ENCODE measurements at regions not wholly inside any gene's neighbourhood (a gene's known extent, or its start where the extent isn't known, plus 50 kb on each side); places are given as distances from the start of the nearest gene placed in this dataset.
"Not testable (repeated sequence)": the region's sequence is repeated elsewhere in the genome, so short reads cannot be mapped to it uniquely, and the experiment has no call there.

DNA sequence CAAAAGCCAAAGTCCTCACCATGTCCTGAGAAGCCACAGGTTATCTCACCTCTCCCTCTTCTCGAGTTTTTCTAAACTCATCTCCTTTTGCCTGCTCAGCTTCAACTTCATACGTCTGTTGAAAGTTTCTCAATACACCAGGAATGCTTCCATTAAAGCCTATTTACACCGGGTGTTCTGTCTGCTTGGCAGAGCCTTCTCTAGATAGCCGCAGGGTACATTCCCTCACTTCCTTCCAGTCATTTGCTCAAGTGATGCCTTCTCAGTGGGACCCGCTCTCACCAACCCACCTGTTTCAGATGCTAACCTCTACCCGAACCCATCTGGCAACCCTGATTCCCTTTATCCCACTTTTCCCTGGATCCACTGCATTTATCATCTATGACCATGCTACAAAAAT, 257.0 kb upstream of the ADGRL2 start:
- no peak for DNase-seq (ENCODE audit: low read depth in 2 of 2)

DNA sequence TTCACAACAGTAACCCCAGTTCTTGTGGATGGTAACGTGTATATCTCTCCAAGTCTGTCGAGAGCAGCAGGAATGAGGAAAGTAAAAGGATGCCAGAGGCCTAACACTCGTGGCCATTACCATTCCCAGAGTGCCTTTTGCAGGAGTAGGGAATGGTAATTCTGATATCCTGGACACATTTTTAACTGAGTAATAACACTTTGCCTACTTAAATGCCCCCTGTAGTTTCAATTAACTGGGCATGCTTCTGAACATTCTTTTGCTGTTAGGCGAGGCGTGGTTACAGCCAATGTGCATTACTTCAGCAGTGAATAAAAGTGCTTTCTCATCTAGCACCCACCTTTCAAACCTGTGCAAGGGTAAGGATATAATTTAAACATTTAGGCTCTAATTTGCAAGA, 258.5 kb upstream of the ADGRL2 start:
- DNase-seq (ENCODE audit: low read depth in 2 of 2): no peak

DNA sequence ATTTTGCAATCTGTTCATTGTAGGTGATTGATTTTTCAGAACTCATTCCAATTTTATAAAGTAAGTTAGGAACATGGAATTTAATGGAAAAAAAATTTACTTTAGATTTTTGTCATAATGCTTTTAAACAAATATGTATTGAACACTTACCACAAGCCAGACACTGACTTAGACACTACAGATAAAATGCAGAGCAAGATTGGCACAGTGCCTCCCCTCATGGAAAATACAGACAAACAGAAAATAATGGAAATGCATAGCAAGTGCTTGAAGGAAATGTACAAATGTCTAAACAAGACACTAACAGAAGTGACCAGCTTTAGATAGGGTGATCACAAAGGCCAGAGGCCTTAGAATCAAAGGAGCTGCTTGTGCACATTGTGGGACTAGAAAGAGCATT, 260.5 kb upstream of the ADGRL2 start:
- no peak for DNase-seq (ENCODE audit: low read depth in 2 of 2)

DNA sequence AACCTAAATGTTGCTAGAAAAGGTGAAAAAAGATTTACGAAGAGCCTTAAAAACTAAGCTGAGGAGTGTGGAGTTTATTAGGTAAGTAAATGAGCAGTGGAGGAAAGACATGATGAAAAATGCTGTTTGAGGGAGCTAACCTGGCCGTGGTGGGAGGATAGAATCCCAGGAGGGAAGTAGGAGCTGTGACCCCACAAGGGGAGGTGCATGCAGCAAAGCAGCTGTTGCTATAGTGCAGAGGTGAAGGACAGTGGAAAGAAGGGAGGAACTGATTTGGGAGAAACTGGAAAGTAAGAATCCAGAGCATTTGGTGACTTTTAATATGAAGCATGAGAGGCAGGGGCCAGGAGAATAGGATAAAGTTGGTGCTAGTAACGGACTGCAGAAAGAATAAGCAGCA, 271.7 kb upstream of the ADGRL2 start:
- no peak for DNase-seq (ENCODE audit: low read depth in 2 of 2)

DNA sequence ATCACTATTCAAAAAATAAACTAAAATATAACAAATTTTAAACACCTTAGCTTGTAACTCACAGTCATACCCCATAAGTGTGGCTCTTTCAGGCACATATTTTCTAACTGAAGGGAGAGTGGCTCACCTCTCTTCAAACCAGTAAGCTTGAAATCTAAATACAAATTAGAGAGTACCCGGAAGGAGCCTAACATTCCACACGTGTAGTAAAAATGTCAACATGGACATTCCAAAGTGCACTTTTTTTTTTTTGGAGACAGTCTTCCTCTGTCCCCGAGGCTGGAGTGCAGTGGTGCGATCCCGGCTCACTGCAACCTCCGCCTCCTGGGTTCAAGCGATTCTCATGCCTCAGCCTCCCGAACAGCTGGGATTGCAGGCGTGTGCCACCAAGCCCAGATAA, 275.6 kb upstream of the ADGRL2 start:
- DNase-seq (ENCODE audit: low read depth in 2 of 2): no peak

DNA sequence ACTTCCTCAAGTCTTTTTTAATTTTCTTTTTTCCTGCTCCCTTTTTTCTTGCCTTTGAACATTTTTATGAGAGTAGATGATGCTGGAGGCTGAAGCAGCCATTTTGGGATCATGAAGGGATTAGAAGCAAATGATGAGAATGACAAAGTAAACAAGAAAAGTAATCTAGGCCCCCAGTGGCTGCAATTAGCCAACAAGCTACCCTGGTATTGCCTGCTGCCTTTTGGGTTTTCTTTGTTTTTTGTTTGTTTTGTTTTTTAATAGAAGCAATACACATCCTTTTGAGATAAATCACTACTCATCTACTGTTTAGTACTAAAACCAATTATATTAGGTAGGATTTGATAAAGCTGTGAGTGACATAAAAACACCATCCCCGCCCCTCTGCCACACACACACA, 280.7 kb upstream of the ADGRL2 start:
- DNase-seq (ENCODE audit: low read depth in 2 of 2): no peak

DNA sequence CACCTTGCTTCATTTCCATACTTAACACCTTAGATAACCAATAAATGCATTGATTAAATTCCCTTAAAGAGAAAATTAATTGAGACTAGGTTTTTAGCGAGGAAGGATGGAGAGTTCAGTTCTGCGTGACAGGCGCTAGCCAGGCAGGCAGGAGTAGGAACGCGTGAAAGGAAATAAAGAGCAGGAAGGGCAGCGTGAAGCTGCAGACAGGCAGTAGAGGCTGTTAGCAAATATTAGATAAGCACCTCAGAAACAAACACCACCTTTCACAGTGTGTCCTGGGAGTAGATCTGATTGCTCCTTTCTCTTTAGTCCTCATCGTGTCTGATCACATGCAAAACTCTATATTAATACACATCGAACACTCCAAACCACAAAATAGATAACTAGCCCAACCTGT, 282.7 kb upstream of the ADGRL2 start:
- no peak for DNase-seq (ENCODE audit: low read depth in 2 of 2)

DNA sequence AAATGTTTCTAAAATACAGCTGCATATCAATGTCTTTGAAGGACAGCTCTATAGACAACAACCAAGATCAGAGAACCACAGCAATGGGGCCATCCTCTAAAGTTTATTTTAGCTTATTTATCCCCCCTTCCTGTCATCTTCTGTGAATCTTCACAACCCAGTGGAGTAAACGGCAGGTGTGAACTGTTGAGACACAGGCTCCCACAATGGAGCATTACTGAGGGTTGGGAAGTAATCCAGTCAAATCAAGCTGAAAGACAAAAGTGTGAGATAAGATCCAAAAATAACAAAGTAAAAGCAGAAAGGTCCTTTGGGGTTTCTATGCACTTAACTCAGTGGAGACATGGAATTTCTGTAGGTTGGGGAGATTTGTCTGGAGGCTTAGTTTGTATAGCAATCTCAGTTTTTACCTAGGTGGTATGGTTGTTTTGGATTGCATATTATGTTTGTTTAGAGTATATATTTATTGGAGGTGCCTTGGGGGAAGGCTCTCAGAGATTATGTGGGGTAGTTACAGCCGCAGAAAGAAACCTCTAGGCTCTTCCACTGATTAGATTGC, 286.9 kb upstream of the ADGRL2 start:
- no peak for DNase-seq (ENCODE audit: low read depth in 2 of 2)

DNA sequence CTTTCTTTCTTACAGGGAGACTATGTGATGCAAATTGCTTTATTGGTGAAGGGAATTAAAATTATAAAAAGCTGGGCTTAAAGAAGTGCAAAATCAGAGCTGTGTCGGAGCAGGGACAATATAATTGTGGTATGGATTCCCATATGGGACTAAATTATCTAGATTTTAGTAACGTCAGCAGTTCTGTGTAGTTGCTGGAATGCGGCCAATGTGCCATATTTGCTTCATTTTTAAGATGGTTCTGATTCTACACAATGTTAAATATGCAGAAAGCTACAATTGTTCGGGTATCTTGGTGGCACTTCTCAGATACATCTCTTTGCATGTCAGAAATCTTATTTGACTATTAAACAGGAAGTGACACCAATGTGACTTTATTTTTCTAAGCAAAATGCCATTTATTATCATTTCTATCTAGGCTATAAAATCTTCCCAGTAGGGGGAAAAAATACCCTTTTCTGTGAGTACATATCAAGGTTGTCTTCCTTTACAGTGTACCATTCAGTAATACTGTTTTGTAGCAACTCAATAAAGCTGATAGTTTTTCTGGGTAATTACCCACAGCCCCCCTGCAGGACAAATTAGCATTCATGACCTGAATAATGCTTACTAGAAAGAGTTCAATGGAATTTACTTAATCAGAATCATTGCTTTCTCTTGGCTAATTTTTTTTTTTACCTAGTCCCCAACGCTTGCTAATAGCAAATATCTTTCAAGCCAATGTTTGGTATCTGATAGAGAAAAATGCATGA, 288.3 kb upstream of the ADGRL2 start:
- DNase-seq (ENCODE audit: low read depth in 2 of 2): no peak

DNA sequence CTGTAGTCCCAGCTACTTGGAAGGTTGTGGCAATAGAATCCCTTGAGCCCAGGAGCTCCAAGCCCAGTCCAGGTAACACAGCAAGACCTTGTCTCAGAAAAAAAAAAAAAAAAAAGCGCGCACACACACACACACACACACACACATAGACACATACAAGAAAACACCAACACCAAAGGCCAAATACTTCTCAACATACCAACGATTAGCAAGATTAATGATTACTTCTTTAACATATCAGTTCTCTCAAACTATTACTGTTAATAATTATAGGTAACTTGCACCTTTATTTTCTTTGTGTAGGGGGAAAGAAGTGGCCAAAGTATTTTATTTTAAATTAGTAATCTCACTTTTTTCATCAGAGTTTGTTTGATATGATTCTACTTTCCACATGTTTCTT, 289.5 kb upstream of the ADGRL2 start:
- DNase-seq (ENCODE audit: low read depth in 2 of 2): no peak

DNA sequence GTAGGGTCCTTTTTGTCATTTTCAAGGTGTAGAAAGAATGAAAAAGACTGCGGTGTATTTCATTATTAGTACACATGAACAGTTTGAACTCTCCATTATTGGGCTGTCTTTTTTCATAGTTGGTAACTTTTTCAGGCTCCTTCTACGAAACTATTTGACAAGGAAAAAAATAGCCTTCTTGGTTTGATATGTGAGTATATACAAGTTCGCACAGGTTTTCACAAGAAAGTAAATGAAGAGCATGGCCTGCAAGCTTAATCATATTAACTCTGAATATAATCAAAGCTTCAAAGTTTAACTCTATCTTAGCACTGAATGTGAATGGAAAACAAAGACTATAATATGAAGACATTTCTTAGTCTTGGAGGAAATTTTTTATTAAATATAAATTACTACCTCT, 290.0 kb upstream of the ADGRL2 start:
- DNase-seq (ENCODE audit: low read depth in 2 of 2): no peak

DNA sequence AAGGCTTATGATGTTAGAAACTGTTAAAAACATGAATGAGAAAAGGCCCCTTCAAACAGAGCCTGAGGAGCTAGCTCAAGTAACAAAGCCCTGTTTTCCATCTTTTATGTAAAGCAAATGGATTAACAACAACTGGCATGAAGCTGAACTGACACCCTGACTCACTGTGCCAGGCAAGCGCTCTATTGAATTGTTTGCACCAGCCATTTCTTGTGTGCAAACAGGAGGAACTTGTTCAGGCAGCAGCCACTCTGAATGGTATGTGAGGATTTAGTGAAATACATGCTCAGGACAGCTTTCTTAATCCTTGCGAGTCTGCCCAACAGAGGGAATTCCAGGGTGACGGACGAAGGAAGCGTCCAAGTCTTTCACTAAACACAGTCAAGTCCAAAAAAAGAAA, 291.1 kb upstream of the ADGRL2 start:
- DNase-seq (ENCODE audit: low read depth in 2 of 2): no peak

DNA sequence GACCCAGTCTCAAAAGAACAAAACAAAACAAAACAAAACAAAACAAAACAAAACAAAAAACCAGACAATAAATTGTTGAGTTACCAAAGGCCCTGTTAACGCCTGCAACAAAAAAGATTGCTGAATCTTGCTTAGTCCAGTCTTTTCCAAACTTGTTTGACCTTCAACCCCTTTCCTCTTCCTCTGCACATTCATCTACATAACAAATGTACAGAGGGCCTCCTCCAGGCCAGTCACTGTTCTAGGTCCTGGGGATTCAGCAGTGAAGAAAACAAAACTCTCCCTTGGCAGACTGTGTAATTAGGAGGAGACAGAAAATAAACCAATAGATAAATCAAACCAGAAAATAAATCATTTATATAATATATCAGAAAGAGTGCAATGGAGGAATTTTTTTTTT, 294.0 kb upstream of the ADGRL2 start:
- DNase-seq (ENCODE audit: low read depth in 2 of 2): no peak

DNA sequence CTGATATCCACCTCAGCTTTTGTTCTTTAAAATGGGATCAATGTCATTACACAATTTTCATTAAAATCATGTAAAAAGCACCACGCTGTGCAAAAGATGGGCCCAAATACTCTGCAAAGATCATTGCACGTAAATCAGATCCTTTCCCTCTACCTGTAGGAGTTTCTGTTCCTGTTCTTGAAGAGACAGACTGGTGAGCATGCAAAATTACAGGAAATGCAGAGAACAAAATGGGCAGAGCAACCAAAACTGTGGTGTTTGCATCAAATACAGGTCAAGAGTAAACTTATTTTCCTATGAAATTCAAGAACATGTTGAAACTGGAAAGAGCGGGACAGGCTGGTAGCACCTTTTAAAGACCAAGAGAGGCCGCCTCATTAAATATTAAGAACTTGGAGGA, 294.9 kb upstream of the ADGRL2 start:
- no peak for DNase-seq (ENCODE audit: low read depth in 2 of 2)

DNA sequence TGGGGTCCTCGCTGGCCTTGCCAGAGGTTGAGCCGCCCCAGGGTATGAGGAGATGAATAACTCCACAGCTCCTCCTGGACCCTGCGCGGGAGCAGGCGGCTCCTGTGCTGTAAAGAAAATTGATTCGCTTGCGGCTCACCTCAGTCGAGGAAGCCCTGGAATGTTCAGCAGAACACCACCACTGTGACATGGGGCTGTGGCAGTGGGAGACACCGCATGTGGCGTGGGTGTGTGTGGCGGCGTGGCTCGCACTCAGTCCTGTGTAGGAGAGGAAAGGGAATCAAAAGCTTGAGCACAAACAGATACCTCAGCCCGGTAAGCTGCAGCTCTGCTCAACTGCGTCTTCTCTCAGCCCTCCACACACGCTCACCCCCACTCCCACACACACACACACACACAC, 295.9 kb upstream of the ADGRL2 start:
- DNase-seq (ENCODE audit: low read depth in 2 of 2): not testable (repeated sequence)

DNA sequence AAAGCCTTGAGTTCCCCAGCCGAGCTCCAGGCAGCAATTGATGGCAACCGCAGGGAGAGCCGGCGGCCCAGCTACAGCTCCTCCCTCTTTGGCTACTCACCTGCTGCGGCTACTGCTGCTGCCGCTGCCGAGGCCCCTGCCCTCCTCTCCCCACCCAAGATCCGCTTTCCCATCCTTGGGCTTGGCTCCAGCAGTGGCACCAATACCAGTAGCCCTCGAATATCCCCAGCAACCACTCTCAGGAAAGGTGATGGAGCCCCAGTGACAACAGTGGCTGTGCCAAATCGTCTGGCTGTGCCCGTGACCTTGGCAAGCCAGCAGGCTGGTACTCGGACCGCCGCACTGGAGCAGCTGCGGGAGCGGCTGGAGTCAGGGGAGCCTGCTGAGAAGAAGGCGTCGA, 298.0 kb upstream of the ADGRL2 start:
- not testable (repeated sequence) for DNase-seq (ENCODE audit: low read depth in 2 of 2)

DNA sequence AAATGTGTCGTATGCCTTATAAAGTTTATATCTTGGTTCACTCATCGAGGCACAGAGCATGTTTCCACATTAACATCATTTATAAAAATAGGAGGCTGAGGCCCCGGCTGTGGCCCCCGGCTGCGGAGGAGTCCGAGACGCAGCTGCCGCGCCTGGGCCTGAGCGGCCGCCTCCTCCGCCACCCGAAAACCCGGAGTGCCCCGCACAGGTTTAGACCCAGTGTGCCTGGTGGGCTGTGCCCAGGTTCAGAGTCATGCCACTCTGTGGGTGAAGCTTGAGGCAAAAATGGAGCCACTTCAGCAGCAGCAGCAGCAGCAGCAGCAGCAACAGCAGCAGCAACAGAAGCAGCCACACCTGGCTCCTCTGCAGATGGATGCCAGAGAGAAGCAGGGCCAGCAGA, 299.2 kb upstream of the ADGRL2 start:
- not testable (repeated sequence) for DNase-seq (ENCODE audit: low read depth in 2 of 2)

DNA sequence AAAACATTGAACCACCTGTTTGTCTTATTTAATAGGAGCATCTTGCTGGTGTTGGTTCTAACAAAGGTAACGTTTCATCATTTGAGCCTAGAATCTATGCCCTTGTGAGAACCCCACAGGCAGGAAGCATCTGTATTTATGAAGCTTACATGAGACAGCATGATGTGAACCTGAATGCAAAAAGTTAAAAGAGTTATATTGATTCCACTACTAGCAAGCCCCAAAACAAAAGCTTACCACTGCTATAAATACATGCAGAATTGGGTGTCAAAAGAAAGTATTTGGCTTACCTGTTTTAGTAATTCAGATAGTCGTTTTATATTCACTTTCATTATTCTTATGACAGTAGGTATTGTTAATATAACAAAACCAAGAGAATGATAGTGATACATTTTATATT, 301.2 kb upstream of the ADGRL2 start:
- no peak for DNase-seq (ENCODE audit: low read depth in 2 of 2)

DNA sequence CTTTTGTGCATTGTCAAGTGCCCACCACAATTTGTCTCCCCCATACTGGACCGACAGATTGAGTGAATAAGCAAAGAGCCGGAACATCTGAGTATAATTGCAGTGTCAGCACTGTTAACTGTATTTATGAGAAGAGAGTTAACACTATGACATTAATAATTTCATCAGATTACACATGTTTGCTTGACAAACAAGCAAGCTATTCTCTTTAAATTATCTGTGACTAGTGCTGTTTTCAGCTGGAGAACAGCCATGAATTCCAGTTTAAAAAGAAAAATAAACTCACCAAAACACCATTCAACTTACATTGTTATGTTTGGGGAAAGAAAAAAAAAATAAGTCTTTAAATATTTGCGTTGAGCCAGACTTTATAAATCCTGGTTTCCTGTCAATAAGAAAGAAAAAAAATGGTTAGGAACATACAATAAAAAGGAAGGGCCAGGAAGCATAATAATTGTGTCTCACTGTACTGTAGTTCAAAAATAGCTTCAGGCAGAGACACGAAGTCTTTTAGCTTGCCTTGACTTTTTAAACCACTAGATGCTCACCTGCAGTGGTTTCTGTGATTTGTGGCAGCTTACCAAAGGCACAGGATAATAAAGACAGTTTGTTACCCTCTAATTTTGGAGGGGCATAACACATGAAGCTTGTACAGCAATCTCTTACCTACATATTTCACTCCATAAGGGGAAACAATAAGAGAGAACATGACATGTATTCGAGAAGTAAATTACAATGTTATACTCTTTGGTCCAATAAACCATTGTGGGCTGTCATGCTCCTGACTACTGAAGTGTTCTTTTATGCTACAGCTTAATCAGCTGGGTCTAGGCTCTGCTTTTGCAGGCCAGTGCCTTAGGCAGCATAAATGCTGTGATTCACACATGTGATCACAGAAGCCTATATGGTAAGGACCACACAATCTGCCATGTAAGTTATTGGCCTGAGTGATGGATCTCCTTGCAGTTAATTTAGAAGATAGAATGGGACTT, 302.0 kb upstream of the ADGRL2 start:
- DNase-seq (ENCODE audit: low read depth in 2 of 2): no peak

DNA sequence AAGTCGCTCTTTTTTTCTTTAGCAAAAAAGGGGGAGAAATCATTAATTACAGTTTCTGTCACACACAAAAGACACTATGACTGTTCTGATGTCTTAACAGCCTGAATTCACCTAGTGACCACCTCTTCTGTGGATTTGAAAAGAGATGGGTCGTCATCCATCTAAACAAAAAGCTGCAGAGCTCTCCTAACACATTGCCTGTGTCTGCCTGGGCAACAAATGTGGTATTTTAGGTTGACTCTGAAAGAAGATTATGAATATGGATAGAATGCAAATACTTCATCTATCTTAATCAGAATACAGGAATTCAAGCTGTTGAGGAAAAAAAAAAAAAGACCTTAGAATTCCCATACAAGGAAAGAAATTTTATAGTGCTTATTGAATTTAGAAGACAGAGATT, 304.4 kb upstream of the ADGRL2 start:
- DNase-seq (ENCODE audit: low read depth in 2 of 2): no peak

DNA sequence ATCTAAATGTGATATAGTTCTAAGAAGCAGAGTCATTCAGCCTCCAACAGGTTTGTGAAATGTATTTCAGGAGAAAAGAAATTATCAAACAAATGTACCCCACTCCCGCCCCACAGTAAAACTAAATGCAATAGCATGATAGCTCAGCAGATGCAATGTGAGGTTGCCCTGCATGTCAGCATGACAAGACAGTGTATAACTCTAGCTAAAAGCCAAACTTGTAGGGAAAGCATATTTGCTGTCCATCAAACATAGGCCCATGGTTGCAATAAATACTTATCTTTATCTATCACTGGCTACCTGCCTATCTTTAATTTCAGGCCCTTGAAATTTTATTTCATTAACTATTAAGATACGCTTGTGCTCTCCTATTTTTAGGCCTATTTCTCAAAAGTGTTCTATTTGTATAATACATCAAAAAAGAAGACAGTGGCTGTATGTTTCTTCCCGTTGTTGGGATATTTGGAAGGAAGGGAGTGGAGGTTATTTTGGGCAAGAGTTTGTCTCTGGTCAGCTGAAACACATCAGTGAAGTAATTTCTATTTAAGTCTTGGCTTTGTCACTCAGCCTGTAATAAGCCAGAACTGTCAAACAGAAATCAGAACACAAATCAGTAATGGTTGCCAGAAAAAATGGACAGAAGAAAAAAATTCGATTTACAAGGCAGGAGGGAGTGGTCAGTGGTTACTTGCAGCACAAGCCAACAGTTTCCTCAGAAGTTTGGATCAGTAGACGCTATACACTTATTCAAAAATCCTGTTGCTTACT, 307.4 kb upstream of the ADGRL2 start:
- DNase-seq (ENCODE audit: low read depth in 2 of 2): no peak

DNA sequence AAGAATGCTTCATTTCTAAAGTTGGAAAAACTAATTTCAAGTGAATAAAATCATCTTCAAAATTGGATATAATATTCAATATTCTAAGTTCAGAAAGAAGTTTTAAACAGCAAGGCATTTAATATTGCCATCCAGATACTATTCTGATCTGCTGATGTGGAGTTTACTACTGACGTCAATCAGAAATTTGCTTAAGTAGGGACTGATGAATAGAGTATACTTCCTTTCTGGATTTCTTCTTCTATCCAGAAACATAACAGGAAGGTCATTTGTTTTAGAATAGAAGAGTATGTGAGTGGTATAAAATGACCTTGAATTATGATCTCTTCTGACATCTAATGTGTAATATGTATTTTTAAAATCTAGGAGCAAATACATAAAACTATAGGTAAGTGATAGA, 308.1 kb upstream of the ADGRL2 start:
- DNase-seq (ENCODE audit: low read depth in 2 of 2): no peak

Measured in stimulated activated CD4-positive, alpha-beta T cell treated with anti-CD3 and anti-CD28 coated beads, Interleukin-12 subunit alpha, Interleukin-12 subunit beta, amount 100 ng/mL, for 24 hours (primary cell).